CD4-positive, CD25-positive, alpha-beta regulatory T cell (primary cell): ENCODE measurements at regions not wholly inside any gene's neighbourhood (a gene's known extent, or its start where the extent isn't known, plus 50 kb on each side); places are given as distances from the start of the nearest gene placed in this dataset.

ENCODE experiments used
- ATAC-seq, 2 donors: fragments of 150-1000 bp; cut with Tn5 transposase; one replicate each; pipeline ENCODE4 v1.10.0; 2021; ENCODE audit warnings: low read depth in 2 of 2, moderate number of reproducible peaks in 2 of 2, moderate library complexity in 1 of 2
- DNase-seq, 3 donors: peaks; one replicate each; pipeline versions ENCODE4 v3.0.0 to v3.0.0-alpha.2; 2012 to 2022; ENCODE audit warnings: mixed read lengths in 1 of 3
- H3K27ac ChIP-seq: one replicate; pipeline ENCODE4 v1.7.0; 2013; ENCODE audit warnings: mild to moderate bottlenecking, low read length; ENCODE audit not compliant: insufficient read depth, poor library complexity, severe bottlenecking
- H3K27me3 ChIP-seq: one replicate; pipeline ENCODE4 v1.7.0; 2013; ENCODE audit warnings: low read length; ENCODE audit not compliant: control insufficient read depth, insufficient read depth
- H3K36me3 ChIP-seq: one replicate; pipeline ENCODE4 v1.7.0; 2013; ENCODE audit warnings: mild to moderate bottlenecking, low read length, moderate library complexity; ENCODE audit not compliant: control insufficient read depth, insufficient read depth
- H3K4me1 ChIP-seq: 2 replicates; pipeline ENCODE4 v1.7.0; 2013; ENCODE audit warnings: mild to moderate bottlenecking, low read length; ENCODE audit not compliant: insufficient read depth, control insufficient read depth, poor library complexity, severe bottlenecking
- H3K4me3 ChIP-seq: one replicate; pipeline ENCODE4 v1.7.0; 2013; ENCODE audit warnings: low read depth, mild to moderate bottlenecking, low read length, moderate library complexity
- H3K9me3 ChIP-seq, 2 experiments: 1 replicate in 1 of 2; 2 replicates in 1 of 2; pipeline ENCODE4 v1.7.0; 2013; ENCODE audit warnings: low read length in 2 of 2, mild to moderate bottlenecking in 1 of 2, moderate library complexity in 1 of 2; ENCODE audit not compliant: control insufficient read depth in 2 of 2
- H3K27ac Mint-ChIP-seq, 3 donors: one replicate each; pipeline ENCODE4 v1.8.0; 2020 to 2022; ENCODE audit warnings: mild to moderate bottlenecking in 3 of 3, mixed read lengths in 3 of 3, moderate library complexity in 2 of 3
- H3K27me3 Mint-ChIP-seq: one replicate; pipeline ENCODE4 v1.8.0; 2022; ENCODE audit warnings: mild to moderate bottlenecking, mixed read lengths
- H3K36me3 Mint-ChIP-seq: one replicate; pipeline ENCODE4 v1.8.0; 2020; ENCODE audit warnings: mixed read lengths
- H3K4me1 Mint-ChIP-seq, 4 donors: one replicate each; pipeline ENCODE4 v1.8.0; 2020 to 2022; ENCODE audit warnings: mixed read lengths in 4 of 4, mild to moderate bottlenecking in 1 of 4
- H3K4me3 Mint-ChIP-seq, 4 donors: one replicate each; pipeline ENCODE4 v1.8.0; 2020 to 2022; ENCODE audit warnings: mild to moderate bottlenecking in 4 of 4, mixed read lengths in 4 of 4, moderate library complexity in 3 of 4
- H3K9me3 Mint-ChIP-seq, 7 donors: one replicate each; pipeline ENCODE4 v1.8.0; 2020 to 2022; ENCODE audit warnings: mixed read lengths in 7 of 7, mild to moderate bottlenecking in 3 of 7, moderate library complexity in 2 of 7

DNA sequence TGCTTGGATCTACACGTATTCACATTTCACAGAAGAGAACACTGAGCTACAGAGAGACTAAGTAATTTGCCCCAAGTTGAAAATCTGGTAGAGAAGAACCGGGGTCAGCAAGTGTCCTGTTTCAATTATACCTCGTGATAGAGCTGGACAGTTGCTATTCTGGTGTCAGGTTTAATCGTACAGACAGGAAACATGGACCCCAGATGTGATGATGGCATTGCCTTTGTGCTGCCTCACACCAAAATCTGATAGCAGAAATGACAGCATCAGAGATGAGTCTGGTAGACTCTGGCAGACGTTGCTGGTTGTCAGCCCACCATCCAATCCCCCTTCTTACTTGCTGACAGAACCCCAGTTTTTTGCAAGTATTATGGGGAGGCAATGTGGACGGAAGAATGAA, 112.1 kb upstream of the FOXF1 start:
- peaks cover 0 to 3% (median 0%) of the 10 kb centered on the region in 7 donors for H3K9me3 Mint-ChIP-seq
- H3K27ac Mint-ChIP-seq, result no peak overlapping the region
- Histone ChIP-seq H3K9me3 (no peaks in the 10 kb centered on the region), H3K4me1 (no peaks in the 10 kb centered on the region), H3K27ac (no peak overlapping the region), H3K4me3 (no peak overlapping the region), H3K27me3 (no peaks in the 10 kb centered on the region), H3K36me3 (no peaks in the 10 kb centered on the region)
- no peaks in the 10 kb centered on the region for H3K36me3 Mint-ChIP-seq
- DNase-seq, result no peak
- no peaks in the 10 kb centered on the region for H3K4me1 Mint-ChIP-seq
- ATAC-seq, result no peak
- H3K4me3 Mint-ChIP-seq, result no peak overlapping the region
- H3K27me3 Mint-ChIP-seq, result peaks cover 4% of the 10 kb centered on the region

DNA sequence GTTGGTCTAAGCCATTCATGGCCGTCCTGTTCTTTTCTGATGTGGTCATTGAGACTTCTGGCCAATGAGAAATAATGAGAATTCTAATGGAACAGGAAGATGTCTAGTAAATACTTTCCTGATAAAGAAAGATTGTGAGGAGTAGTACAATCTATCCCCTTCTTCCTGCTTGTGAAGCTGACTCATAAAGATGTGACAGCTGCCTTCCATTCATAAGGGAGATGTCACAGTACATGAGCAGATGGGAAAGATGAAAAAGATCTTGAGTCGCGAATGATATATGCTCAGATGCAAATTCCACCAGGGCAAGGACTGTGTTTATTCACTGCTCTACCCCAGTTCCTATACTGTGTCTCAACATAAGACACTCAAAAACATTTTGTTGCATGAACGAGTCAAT, 111.7 kb upstream of the FOXF1 start:
- Mint-ChIP-seq H3K4me1 (no peaks in the 10 kb centered on the region), H3K27ac (no peak overlapping the region), H3K36me3 (no peaks in the 10 kb centered on the region), H3K9me3 (peaks cover 0 to 3% (median 0%) of the 10 kb centered on the region in 7 donors), H3K4me3 (no peak overlapping the region), H3K27me3 (peaks cover 4% of the 10 kb centered on the region)
- Histone ChIP-seq H3K27me3 (no peaks in the 10 kb centered on the region), H3K27ac (no peak overlapping the region), H3K36me3 (no peaks in the 10 kb centered on the region), H3K4me3 (no peak overlapping the region), H3K4me1 (no peaks in the 10 kb centered on the region), H3K9me3 (no peaks in the 10 kb centered on the region)
- no peak for ATAC-seq
- DNase-seq, result no peak

DNA sequence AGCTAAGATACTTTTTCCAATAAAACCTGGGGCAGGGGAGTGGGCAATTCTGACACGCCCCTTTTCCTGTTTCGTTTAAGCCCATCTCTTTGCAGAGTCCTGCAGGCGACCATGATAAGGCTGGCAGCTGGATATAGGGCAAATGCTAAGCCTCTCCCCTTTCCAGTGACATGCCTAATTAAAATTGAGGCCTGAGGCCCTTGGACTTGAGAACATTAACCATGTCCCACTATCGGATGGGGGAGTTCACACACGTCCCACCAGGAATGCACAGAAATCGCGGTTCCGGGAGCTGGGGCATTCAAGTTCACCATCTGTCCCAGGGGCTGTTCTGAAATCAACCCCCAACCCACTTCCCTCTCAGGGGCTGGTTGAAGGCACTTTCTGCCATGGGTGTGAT, 109.2 kb upstream of the FOXF1 start:
- Histone ChIP-seq H3K4me3 (no peak overlapping the region), H3K9me3 (no peaks in the 10 kb centered on the region), H3K27me3 (no peaks in the 10 kb centered on the region), H3K36me3 (no peaks in the 10 kb centered on the region), H3K27ac (no peak overlapping the region), H3K4me1 (no peaks in the 10 kb centered on the region)
- ATAC-seq, result no peak
- Mint-ChIP-seq H3K36me3 (no peaks in the 10 kb centered on the region), H3K9me3 (peaks cover 0 to 3% (median 0%) of the 10 kb centered on the region in 7 donors), H3K4me3 (no peak overlapping the region), H3K27me3 (peaks cover 8% of the 10 kb centered on the region), H3K27ac (no peak overlapping the region), H3K4me1 (no peaks in the 10 kb centered on the region)
- no peak for DNase-seq

DNA sequence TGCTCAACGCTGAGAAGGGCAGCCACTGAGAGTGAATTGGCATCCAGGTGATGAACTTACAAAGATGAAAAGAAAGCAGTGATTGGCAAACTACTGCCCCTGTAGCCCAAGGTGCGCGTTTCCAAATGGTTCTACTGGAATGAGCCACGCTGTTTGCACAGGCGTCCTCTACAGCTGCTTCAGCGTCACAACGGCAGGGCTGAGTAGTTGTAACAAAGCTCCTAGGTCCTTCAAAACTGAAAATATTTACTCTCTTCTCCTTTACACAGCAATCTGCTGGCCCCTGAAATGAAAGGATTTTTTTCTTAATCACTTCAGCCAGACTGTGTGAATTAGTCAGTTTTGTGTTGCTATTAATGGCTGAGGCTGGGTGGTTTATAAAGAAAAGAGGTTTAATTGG, 107.2 kb upstream of the FOXF1 start:
- H3K36me3 ChIP-seq, result no peaks in the 10 kb centered on the region
- DNase-seq, result no peak
- Mint-ChIP-seq H3K4me1 (no peaks in the 10 kb centered on the region), H3K27ac (no peak overlapping the region), H3K36me3 (no peaks in the 10 kb centered on the region), H3K27me3 (peaks cover 4% of the 10 kb centered on the region), H3K9me3 (peaks cover 0 to 4% (median 0%) of the 10 kb centered on the region in 7 donors), H3K4me3 (no peak overlapping the region)
- no peak for ATAC-seq
- H3K27ac ChIP-seq, result no peak overlapping the region
- no peak overlapping the region for H3K4me3 ChIP-seq
- no peaks in the 10 kb centered on the region for H3K27me3 ChIP-seq
- no peaks in the 10 kb centered on the region for H3K9me3 ChIP-seq
- H3K4me1 ChIP-seq, result no peaks in the 10 kb centered on the region

DNA sequence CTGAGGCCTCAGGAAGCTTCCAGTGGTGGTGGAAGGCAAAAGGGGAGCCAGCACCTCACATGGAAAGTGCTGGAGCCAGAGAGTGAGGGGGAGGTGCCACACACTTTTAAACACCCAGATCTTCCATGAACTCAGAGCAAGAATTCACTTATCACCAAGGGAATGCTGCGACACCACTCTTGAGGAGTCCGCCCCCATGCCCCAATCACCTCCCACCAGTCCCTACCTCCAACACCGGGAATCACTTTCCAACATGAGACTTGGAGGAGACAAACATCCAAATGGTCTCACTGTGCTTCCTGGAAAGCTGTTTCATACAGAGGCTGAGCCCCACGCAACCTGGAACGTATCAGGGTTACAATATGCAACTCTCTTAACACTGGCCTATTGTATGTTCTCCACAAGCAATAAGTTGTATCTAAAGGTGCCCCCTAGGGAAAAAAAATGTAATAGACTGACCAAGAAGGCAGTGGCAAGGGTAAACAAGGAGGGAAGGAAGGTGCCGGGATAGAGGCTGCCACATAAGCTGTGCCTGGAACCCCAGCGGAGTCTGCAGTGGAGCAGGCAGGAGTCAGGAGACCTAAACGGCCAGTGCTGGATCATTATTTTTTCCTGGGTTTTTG, 106.7 kb upstream of the FOXF1 start:
- H3K27me3 Mint-ChIP-seq, result peaks cover 4% of the 10 kb centered on the region
- DNase-seq (no peak), ATAC-seq (no peak)
- H3K4me3 Mint-ChIP-seq, result no peak overlapping the region
- no peaks in the 10 kb centered on the region for H3K4me1 Mint-ChIP-seq
- no peaks in the 10 kb centered on the region for H3K36me3 ChIP-seq
- no peaks in the 10 kb centered on the region for H3K36me3 Mint-ChIP-seq
- no peaks in the 10 kb centered on the region for H3K27me3 ChIP-seq
- H3K27ac ChIP-seq, result no peak overlapping the region
- H3K4me3 ChIP-seq, result no peak overlapping the region
- no peak overlapping the region for H3K27ac Mint-ChIP-seq
- H3K9me3 ChIP-seq, result no peaks in the 10 kb centered on the region
- peaks cover 0 to 4% (median 0%) of the 10 kb centered on the region in 7 donors for H3K9me3 Mint-ChIP-seq
- H3K4me1 ChIP-seq, result no peaks in the 10 kb centered on the region

DNA sequence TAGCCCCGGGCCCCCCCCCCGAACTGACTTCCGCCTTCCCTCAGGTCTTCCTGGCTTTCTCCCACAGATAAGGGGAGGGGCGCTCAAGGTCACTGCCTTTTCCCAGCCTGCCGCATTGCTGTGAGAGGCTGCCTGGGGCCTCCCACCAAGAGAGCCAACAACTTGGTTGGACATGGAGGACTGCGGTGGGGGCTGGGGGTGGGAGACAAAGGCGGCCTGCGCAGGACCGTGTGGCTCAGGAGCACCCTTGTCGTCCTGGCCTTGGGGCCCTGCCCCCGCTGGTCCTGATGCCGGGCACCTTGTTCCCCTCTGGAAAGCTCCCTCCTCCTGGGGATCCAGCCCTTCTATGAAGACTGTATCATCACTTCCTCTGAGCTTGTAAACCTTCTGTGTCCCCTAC, 105.6 kb upstream of the FOXF1 start:
- ATAC-seq, result no peak
- Histone ChIP-seq H3K27ac (no peak overlapping the region), H3K4me1 (no peaks in the 10 kb centered on the region), H3K9me3 (no peaks in the 10 kb centered on the region), H3K36me3 (no peaks in the 10 kb centered on the region), H3K4me3 (no peak overlapping the region), H3K27me3 (no peaks in the 10 kb centered on the region)
- H3K27me3 Mint-ChIP-seq, result peaks cover 4% of the 10 kb centered on the region
- H3K36me3 Mint-ChIP-seq, result no peaks in the 10 kb centered on the region
- DNase-seq, result no peak
- H3K4me3 Mint-ChIP-seq, result no peak overlapping the region
- H3K4me1 Mint-ChIP-seq, result no peaks in the 10 kb centered on the region
- no peak overlapping the region for H3K27ac Mint-ChIP-seq
- H3K9me3 Mint-ChIP-seq, result peaks cover 0 to 4% (median 0%) of the 10 kb centered on the region in 7 donors

DNA sequence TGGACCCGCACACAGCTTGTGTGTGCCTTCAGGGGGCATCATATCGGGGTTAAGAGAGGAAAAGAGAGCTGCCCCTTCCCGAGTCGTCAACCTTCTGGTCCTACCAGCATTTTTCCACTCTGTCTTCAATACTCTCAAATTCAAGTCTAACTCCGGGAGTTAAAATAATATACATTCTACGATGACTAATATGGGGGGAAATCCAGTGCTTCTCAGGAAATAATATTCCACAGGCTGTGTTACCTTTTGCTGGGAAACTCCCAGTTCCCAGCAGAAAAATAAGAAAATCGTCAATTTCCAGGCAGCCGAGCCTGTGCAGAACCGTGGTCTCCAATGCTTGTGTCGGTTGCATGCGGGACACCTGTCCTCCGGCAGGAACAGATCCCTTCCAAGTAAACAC, 105.0 kb upstream of the FOXF1 start:
- H3K9me3 ChIP-seq, result no peaks in the 10 kb centered on the region
- no peak for ATAC-seq
- Mint-ChIP-seq H3K9me3 (peaks cover 0 to 4% (median 0%) of the 10 kb centered on the region in 7 donors), H3K27ac (no peak overlapping the region), H3K4me3 (no peak overlapping the region), H3K4me1 (no peaks in the 10 kb centered on the region), H3K36me3 (no peaks in the 10 kb centered on the region), H3K27me3 (peaks cover 4% of the 10 kb centered on the region)
- no peaks in the 10 kb centered on the region for H3K36me3 ChIP-seq
- no peak overlapping the region for H3K4me3 ChIP-seq
- H3K27ac ChIP-seq, result no peak overlapping the region
- no peaks in the 10 kb centered on the region for H3K27me3 ChIP-seq
- H3K4me1 ChIP-seq, result no peaks in the 10 kb centered on the region
- no peak for DNase-seq

DNA sequence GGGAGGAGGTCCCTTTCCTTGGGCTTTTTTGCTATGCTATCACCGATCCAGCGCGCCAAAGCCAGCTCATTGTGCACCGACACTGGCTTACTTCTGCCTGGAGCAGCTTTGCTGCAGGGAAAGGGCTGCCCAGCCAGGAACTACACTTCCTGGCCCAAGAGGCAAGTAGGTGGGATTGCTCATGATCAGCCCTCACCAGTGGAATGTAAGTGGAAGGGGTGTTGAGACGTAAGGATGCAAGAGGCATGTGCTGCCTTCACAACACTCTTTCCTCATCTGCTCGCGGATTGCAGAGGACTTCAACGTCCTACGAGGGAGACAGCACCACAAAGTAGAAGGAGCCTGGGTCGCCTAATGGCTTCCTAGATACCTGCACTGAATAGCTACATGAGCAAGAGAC, 104.3 kb upstream of the FOXF1 start:
- Mint-ChIP-seq H3K27me3 (peaks cover 4% of the 10 kb centered on the region), H3K4me3 (no peak overlapping the region), H3K36me3 (no peaks in the 10 kb centered on the region), H3K27ac (no peak overlapping the region), H3K9me3 (peaks cover 0 to 4% (median 0%) of the 10 kb centered on the region in 7 donors), H3K4me1 (no peaks in the 10 kb centered on the region)
- Histone ChIP-seq H3K36me3 (no peaks in the 10 kb centered on the region), H3K4me1 (no peaks in the 10 kb centered on the region), H3K4me3 (no peak overlapping the region), H3K9me3 (no peaks in the 10 kb centered on the region), H3K27ac (no peak overlapping the region), H3K27me3 (no peaks in the 10 kb centered on the region)
- no peak for DNase-seq
- no peak for ATAC-seq
